Endodermal cell (in vitro differentiated cells): ENCODE measurements at regions not wholly inside any gene's neighbourhood (a gene's known extent, or its start where the extent isn't known, plus 50 kb on each side); places are given as distances from the start of the nearest gene placed in this dataset.

ENCODE experiments used
- DNase-seq: peaks from one replicate; pipeline ENCODE4 v3.0.0-alpha.2; 2017
- H3K27ac ChIP-seq: 2 replicates; pipeline ENCODE4 v1.5.1; 2013; ENCODE audit warnings: mild to moderate bottlenecking, low read depth, low read length, moderate library complexity
- H3K27me3 ChIP-seq: 2 replicates; pipeline ENCODE4 v1.6.1; 2013; ENCODE audit warnings: mild to moderate bottlenecking, low read length, moderate library complexity; ENCODE audit not compliant: insufficient read depth, control insufficient read depth, poor library complexity, severe bottlenecking
- H3K36me3 ChIP-seq: 2 replicates; pipeline ENCODE4 v1.7.0; 2013; ENCODE audit warnings: mild to moderate bottlenecking, low read length, moderate library complexity; ENCODE audit not compliant: control insufficient read depth, insufficient read depth
- H3K4me1 ChIP-seq: one replicate; pipeline ENCODE4 v1.7.0; 2013; ENCODE audit warnings: low read length; ENCODE audit not compliant: control insufficient read depth, insufficient read depth
- H3K4me3 ChIP-seq: 2 replicates; pipeline ENCODE4 v1.5.1; 2013; ENCODE audit warnings: mild to moderate bottlenecking, low read length, moderate library complexity
- H3K9ac ChIP-seq: 2 replicates; pipeline ENCODE4 v1.6.1; 2013; ENCODE audit warnings: mild to moderate bottlenecking, low read length, moderate library complexity; ENCODE audit not compliant: poor library complexity, severe bottlenecking; ENCODE audit errors: extremely low read depth
- H3K9me3 ChIP-seq: 2 replicates; pipeline ENCODE4 v1.6.1; 2013; ENCODE audit warnings: mild to moderate bottlenecking, low read length, moderate library complexity; ENCODE audit not compliant: control insufficient read depth
- H3K27ac Mint-ChIP-seq: 2 replicates; pipeline ENCODE4 v1.8.0; 2020; ENCODE audit warnings: mixed read lengths
- H3K27me3 Mint-ChIP-seq: 2 replicates; pipeline ENCODE4 v1.8.0; 2021; ENCODE audit warnings: mild to moderate bottlenecking, mixed read lengths; ENCODE audit not compliant: insufficient read depth
- H3K36me3 Mint-ChIP-seq: 2 replicates; pipeline ENCODE4 v1.8.0; 2020; ENCODE audit warnings: low read depth, mixed read lengths
- H3K4me1 Mint-ChIP-seq: 2 replicates; pipeline ENCODE4 v1.8.0; 2020; ENCODE audit warnings: mixed read lengths
- H3K4me3 Mint-ChIP-seq: 2 replicates; pipeline ENCODE4 v1.8.0; 2020; ENCODE audit warnings: mild to moderate bottlenecking, moderate library complexity, mixed read lengths
- H3K9me3 Mint-ChIP-seq: 2 replicates; pipeline ENCODE4 v1.8.0; 2020; ENCODE audit warnings: mild to moderate bottlenecking, mixed read lengths
- CTCF ChIP-seq: fragments of 200-600 bp; sonication (generic); conservative IDR thresholded peaks from 2 replicates; pipeline ENCODE4 v1.5.0; 2021; ENCODE audit warnings: antibody characterized with exemption, mild to moderate bottlenecking
- WGBS, 2 experiments: methylation state at CpG; one replicate each; pipeline versions ENCODE4 v1.1.5 to v1.1.7; 2013; ENCODE audit warnings: missing lambda C conversion rate in 2 of 2, mixed read lengths in 1 of 2; ENCODE audit not compliant: insufficient coverage in 1 of 2, insufficient read length in 1 of 2; 5-methylcytosine and 5-hydroxymethylcytosine counted together

GRCh38 chr2:33859176-33859575, 260.1 kb upstream of the FAM98A start:
- Histone ChIP-seq H3K9me3 (peaks cover 15% of the 10 kb centered on the region), H3K4me1 (no peaks in the 10 kb centered on the region), H3K9ac (no peak overlapping the region), H3K4me3 (no peak overlapping the region), H3K27me3 (no peaks in the 10 kb centered on the region), H3K27ac (no peak overlapping the region), H3K36me3 (no peaks in the 10 kb centered on the region)
- Mint-ChIP-seq H3K36me3 (no peaks in the 10 kb centered on the region), H3K4me1 (peaks cover 10% of the 10 kb centered on the region), H3K4me3 (no peak overlapping the region), H3K27ac (no peak overlapping the region), H3K27me3 (no peaks in the 10 kb centered on the region), H3K9me3 (peaks cover 32% of the 10 kb centered on the region)
- no peak for TF ChIP-seq CTCF
- no peak for DNase-seq
- WGBS, 2 experiments: 89 to 91% methylated on average over 4 to 6 of the region's 6 CpGs

DNA sequence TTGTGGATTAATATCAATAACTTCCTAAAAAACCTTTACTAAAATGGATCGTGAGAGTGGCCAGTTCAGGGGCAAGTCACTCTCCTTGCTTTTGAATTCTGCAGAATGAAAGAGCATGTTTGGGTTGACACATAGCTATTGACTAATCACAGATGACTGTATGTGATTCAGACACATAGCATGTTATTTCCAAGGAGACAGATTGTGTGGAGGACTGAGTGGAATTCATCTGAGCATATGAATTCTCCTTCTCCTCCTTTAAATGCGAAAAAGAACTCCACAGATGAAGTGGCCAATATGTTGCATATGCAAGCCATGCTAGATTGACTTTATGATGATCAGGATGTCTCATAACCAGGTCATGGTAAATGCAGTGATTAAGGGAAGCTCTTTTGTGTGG, 249.4 kb upstream of the FAM98A start:
- no peak for TF ChIP-seq CTCF
- no peak overlapping the region for H3K27ac ChIP-seq
- no peak overlapping the region for H3K9ac ChIP-seq
- no peak overlapping the region for H3K4me3 Mint-ChIP-seq
- H3K4me1 Mint-ChIP-seq: no peaks in the 10 kb centered on the region
- H3K9me3 ChIP-seq: peaks cover 19% of the 10 kb centered on the region
- no peaks in the 10 kb centered on the region for H3K4me1 ChIP-seq
- no peak for DNase-seq
- no peaks in the 10 kb centered on the region for H3K36me3 ChIP-seq
- H3K27me3 ChIP-seq: no peaks in the 10 kb centered on the region
- no peak overlapping the region for H3K27ac Mint-ChIP-seq
- H3K4me3 ChIP-seq: no peak overlapping the region
- H3K9me3 Mint-ChIP-seq: peaks cover 22% of the 10 kb centered on the region
- no peaks in the 10 kb centered on the region for H3K27me3 Mint-ChIP-seq
- WGBS, 2 experiments: 94 to 100% methylated on average over 2 of the region's 2 CpGs
- no peaks in the 10 kb centered on the region for H3K36me3 Mint-ChIP-seq

DNA sequence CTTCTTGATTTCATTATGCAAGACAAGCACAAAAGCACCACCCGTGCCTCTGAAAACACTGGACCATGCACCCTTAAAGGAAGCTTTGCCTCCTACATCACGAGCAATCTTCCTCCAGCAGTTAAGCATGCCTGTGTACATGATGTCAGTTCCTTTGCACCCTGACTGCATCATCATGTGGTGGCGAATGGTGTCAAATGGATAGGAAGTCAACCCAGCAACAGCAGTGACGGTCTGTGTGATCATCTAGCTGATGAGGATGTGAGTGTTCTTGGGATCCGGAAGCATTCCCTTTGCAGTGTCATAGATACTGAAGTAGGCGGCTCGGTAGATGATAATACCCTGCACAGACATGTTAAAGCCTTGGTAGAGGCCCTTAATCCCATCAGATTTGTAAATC, 240.7 kb upstream of the FAM98A start:
- Mint-ChIP-seq H3K27me3 (no peaks in the 10 kb centered on the region), H3K4me1 (no peaks in the 10 kb centered on the region)
- H3K36me3 ChIP-seq: no peaks in the 10 kb centered on the region

More for the DNA sequence above, 240.7 kb upstream of the FAM98A start:
- no peak for DNase-seq
- no peaks in the 10 kb centered on the region for H3K4me1 ChIP-seq
- no peaks in the 10 kb centered on the region for H3K27me3 ChIP-seq
- WGBS, 2 experiments: 91 to 99% methylated on average over 7 of the region's 7 CpGs
- Mint-ChIP-seq H3K4me3 (no peak overlapping the region), H3K36me3 (no peaks in the 10 kb centered on the region), H3K9me3 (peaks cover 3% of the 10 kb centered on the region), H3K27ac (no peak overlapping the region)
- no peak overlapping the region for H3K4me3 ChIP-seq
- no peak for TF ChIP-seq CTCF
- H3K27ac ChIP-seq: no peak overlapping the region
- no peak overlapping the region for H3K9ac ChIP-seq
- no peaks in the 10 kb centered on the region for H3K9me3 ChIP-seq
